ENCODE measurements at regions not wholly inside any gene's neighbourhood (a gene's known extent, or its start where the extent isn't known, plus 50 kb on each side); places are given as distances from the start of the nearest gene placed in this dataset.
"Not testable (repeated sequence)": the region's sequence is repeated elsewhere in the genome, so short reads cannot be mapped to it uniquely, and the experiment has no call there.

DNA sequence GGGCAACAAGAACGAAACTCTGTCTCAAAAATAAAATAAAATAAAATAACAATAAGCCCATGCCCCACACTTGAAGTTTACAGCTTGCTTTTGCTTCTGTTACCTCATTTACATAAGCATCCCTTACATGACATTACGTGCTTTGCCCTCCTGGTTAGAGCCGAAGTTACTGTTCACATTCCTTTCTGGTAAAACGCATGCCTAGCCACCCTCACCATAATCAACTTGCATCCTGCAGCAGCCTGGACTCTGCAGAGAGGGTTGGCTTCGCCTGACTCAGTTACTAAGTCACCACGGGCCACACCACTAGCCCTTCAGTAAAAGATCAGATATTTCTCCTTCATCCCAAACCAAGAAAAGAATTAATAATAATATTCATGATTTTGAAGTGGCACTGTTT is 736.0 kb upstream of the AUTS2 start:
- TF ChIP-seq, protein P1, sequence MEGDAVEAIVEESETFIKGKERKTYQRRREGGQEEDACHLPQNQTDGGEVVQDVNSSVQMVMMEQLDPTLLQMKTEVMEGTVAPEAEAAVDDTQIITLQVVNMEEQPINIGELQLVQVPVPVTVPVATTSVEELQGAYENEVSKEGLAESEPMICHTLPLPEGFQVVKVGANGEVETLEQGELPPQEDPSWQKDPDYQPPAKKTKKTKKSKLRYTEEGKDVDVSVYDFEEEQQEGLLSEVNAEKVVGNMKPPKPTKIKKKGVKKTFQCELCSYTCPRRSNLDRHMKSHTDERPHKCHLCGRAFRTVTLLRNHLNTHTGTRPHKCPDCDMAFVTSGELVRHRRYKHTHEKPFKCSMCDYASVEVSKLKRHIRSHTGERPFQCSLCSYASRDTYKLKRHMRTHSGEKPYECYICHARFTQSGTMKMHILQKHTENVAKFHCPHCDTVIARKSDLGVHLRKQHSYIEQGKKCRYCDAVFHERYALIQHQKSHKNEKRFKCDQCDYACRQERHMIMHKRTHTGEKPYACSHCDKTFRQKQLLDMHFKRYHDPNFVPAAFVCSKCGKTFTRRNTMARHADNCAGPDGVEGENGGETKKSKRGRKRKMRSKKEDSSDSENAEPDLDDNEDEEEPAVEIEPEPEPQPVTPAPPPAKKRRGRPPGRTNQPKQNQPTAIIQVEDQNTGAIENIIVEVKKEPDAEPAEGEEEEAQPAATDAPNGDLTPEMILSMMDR (IDR thresholded peaks at IDR 0.05; ENCODE audit: low read length, missing control alignments): no peak
- H3K4me3 ChIP-seq (replicated peaks; ENCODE audit: low read depth, low read length): no peak overlapping the region
- DNase-seq (ENCODE audit: low read depth): no peak

DNA sequence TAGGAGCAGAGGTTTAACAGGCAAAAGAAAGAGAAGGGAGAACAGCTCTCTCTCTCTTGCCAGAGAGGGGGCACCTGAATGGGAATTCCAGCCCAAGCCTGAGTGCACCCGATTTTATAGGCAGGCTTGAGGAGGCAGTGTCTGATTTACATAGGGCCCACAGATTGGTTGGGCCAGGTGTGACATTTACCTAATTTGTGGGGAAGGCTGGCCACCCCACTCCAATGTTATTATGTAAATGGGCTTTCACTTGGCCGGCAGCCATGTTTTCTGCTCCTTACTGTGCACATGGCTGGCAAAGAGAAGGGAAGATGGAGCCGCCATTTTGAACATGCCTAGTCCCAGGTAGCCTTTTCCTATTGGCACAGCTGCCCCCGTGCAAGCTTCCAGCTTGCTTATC is 735.5 kb upstream of the AUTS2 start:
- DNase-seq (ENCODE audit: low read depth): no peak
- TF ChIP-seq, protein P1 (IDR thresholded peaks at IDR 0.05; ENCODE audit: low read length, missing control alignments): no peak
- no peak overlapping the region for H3K4me3 ChIP-seq (replicated peaks; ENCODE audit: low read depth, low read length)

DNA sequence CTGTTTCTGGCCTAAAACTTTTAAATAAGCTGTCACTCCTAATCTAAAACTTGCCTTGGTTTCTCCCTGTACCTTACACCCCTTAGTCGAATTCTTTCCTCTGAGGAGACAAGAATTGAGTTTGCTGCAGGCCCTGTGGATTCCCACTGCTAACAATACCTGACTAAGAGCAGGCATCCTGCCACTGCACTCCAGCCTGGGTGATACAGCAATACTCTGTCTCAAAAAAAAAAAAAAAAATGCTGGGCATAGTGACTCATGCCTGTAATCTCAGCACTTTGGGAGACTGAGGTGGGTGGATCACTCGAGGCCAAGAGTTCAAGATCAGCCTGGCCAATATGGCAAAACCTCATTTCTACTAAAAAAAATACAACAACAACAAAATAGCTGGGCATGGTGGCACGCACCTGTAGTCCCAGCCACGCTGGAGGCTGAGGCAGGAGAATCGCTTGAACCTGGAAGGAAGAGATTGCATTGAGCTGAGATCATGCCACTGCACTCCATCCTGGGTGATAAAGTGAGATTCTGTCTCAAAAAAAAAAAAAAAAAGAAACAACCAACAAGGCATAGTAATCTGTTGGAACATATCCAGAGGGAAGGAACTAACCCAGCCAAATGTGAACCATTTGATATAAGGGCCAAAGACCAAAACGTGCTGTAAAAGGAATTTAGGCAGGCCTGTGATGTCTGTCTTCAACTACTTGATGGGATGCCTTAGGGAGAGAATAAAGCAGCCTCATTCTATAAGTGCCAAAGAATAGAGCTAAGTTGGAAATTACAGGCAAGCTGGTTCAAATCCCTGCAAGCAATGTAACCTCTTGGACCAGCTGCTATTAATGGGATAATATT is 732.7 kb upstream of the AUTS2 start:
- H3K4me3 ChIP-seq (replicated peaks; ENCODE audit: low read depth, low read length): no peak overlapping the region
- TF ChIP-seq, protein P1 (IDR thresholded peaks at IDR 0.05; ENCODE audit: low read length, missing control alignments): no peak
- peak; percentile 1 for DNase-seq (ENCODE audit: low read depth)

DNA sequence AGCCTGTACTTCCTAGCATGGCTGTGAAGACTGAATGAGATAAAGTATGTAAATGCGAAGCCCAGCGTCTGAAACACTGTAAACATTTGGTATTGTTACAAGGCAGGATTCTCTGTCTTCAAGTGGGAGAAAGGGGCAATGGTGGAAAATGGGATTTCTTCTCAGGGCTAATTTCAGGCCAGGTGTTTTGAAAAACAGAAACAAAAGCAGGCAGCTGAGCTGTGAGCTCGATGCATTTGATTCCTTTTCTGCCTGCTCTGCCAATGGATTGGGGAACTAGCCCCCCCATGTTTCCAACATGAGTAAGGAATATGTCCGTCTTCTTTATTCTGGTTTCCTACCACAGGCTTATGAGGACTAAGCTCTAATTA is 732.1 kb upstream of the AUTS2 start:
- no peak for DNase-seq (ENCODE audit: low read depth)
- H3K4me3 ChIP-seq (replicated peaks; ENCODE audit: low read depth, low read length): no peak overlapping the region
- TF ChIP-seq, protein P1 (IDR thresholded peaks at IDR 0.05; ENCODE audit: low read length, missing control alignments): no peak

DNA sequence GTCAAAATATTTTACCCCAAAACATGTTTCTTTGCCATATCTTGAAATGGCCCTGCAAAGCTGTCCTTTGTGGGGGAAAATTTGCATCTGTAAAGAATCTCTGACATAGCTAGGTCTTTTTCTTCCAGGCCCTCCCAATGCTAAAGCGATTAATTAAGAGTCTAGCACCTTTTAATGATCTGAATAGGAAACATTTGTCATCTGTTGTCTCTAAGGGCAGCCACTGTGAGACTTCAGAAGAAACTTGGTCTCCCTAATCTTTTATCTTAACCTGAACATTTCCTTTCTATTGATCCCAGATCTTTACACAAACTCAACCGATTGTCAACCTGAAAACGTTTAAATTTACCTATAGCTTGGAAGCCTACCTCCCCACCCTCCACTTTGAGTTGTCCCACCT is 731.6 kb upstream of the AUTS2 start:
- not testable (repeated sequence) for H3K4me3 ChIP-seq (replicated peaks; ENCODE audit: low read depth, low read length); DNase-seq (ENCODE audit: low read depth)

DNA sequence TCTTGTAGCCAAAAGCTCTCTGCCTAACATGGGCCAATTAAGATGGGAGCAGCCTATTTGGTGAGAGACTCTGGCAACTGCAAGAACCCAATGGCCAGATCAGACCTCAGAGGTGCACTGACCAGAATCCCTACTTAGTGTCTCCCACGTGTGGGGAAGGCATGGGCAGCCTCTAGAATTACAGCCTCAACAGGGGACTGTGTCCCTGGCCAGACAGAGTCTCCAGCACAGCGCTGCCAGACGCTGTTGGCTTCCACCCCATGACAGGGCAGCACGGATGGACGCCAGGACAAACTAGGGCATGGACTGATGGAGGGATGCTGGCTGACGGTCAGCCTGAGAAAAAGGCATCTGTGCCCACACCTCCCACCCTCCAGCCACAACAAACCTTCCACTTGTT is 729.3 kb upstream of the AUTS2 start:
- TF ChIP-seq, protein P1 (IDR thresholded peaks at IDR 0.05; ENCODE audit: low read length, missing control alignments): no peak
- DNase-seq (ENCODE audit: low read depth): no peak
- H3K4me3 ChIP-seq (replicated peaks; ENCODE audit: low read depth, low read length): no peak overlapping the region

DNA sequence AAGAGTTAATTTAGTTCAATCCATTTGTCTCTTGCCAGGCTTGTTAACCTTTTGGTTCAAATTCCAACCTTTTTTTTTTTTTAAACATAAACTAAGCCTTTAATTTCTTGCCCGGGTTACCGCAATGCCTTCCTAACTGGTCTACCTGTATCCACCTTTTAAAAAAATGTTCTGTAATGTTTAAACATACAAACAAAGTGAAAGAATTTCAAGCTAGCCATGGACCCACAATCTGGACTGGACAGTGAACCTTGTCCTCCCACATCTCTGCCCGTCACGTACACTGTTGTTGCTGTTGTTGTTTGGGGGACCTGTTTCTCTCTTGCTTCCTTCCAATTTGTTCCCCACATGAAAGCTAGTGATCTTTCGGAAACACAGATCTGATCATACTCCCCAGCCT is 724.7 kb upstream of the AUTS2 start:
- no peak overlapping the region for H3K4me3 ChIP-seq (replicated peaks; ENCODE audit: low read depth, low read length)
- DNase-seq (ENCODE audit: low read depth): no peak
- TF ChIP-seq, protein P1 (IDR thresholded peaks at IDR 0.05; ENCODE audit: low read length, missing control alignments): no peak
